Parathyroid adenoma (tissue), 2 donors: ENCODE measurements at regions not wholly inside any gene's neighbourhood (a gene's known extent, or its start where the extent isn't known, plus 50 kb on each side); places are given as distances from the start of the nearest gene placed in this dataset.

Experiments used
- H2AFZ ChIP-seq: fragments of 300-600 bp; sonication (generic); one replicate; pipeline ENCODE4 v1.7.0; 2017; ENCODE audit warnings: antibody characterized with exemption, mild to moderate bottlenecking
- H3K27ac ChIP-seq: fragments of 300-600 bp; sonication (generic); one replicate; pipeline ENCODE4 v1.7.0; 2017
- H3K27me3 ChIP-seq: fragments of 300-600 bp; sonication (generic); one replicate; pipeline ENCODE4 v1.7.0; 2017; ENCODE audit warnings: low read length; ENCODE audit not compliant: control insufficient read depth, insufficient read depth
- H3K36me3 ChIP-seq: fragments of 300-600 bp; sonication (generic); one replicate; pipeline ENCODE4 v1.7.0; 2017; ENCODE audit warnings: low read length; ENCODE audit not compliant: control insufficient read depth, insufficient read depth
- H3K4me1 ChIP-seq: fragments of 300-600 bp; sonication (generic); one replicate; pipeline ENCODE4 v1.7.0; 2017; ENCODE audit warnings: control low read depth
- H3K4me2 ChIP-seq: fragments of 300-600 bp; sonication (generic); one replicate; pipeline ENCODE4 v1.7.0; 2017; ENCODE audit warnings: low read length
- H3K4me3 ChIP-seq: fragments of 300-600 bp; sonication (generic); one replicate; pipeline ENCODE4 v1.7.0; 2017; ENCODE audit warnings: low read depth, low read length
- H3K79me2 ChIP-seq: fragments of 300-600 bp; sonication (generic); one replicate; pipeline ENCODE4 v1.7.0; 2017; ENCODE audit warnings: control low read depth
- H3K9ac ChIP-seq: fragments of 300-600 bp; sonication (generic); one replicate; pipeline ENCODE4 v1.7.0; 2017; ENCODE audit warnings: mild to moderate bottlenecking
- H3K9me3 ChIP-seq: fragments of 300-600 bp; sonication (generic); one replicate; pipeline ENCODE4 v1.7.0; 2017; ENCODE audit warnings: low read length; ENCODE audit not compliant: control insufficient read depth
- CTCF ChIP-seq: fragments of 300-600 bp; sonication (generic); IDR thresholded peaks from one replicate; pipeline ENCODE4 v1.7.0; 2017; ENCODE audit warnings: antibody characterized with exemption, mild to moderate bottlenecking
- donor health status: primary hyperparathyroidism.

DNA sequence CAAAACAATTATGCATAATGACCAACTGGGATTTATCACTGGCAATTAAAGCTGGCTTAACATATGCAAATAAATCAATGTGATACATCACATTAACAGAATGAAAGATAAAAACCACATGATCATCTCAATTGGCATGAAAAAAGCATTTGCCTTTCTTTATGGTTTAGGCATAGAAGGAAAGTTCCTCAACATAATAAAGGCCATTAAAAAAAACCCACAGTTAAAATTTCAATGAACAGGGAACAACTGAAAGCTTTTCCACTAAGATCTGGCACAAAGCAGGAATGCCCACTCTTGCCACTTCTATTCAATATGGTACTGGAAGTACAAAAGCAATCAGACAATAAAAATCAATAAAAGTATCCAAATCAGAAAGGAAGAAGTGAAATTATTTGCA, 151.2 kb upstream of the CD180 start:
- Histone ChIP-seq H2AFZ (no peak overlapping the region), H3K9ac (no peak overlapping the region), H3K27me3 (no peaks in the 10 kb centered on the region), H3K4me2 (no peak overlapping the region), H3K79me2 (peaks cover 7% of the 10 kb centered on the region), H3K4me1 (peaks cover 5% of the 10 kb centered on the region), H3K9me3 (no peaks in the 10 kb centered on the region), H3K27ac (no peak overlapping the region), H3K4me3 (no peak overlapping the region), H3K36me3 (no peaks in the 10 kb centered on the region)
- no peak for TF ChIP-seq CTCF

- Histone ChIP-seq H3K36me3 (no peaks in the 10 kb centered on the region), H3K4me3 (no peak overlapping the region), H3K9ac (no peak overlapping the region), H2AFZ (no peak overlapping the region), H3K79me2 (peaks cover 7% of the 10 kb centered on the region), H3K4me1 (no peaks in the 10 kb centered on the region), H3K27me3 (no peaks in the 10 kb centered on the region), H3K27ac (no peak overlapping the region), H3K4me2 (no peak overlapping the region), H3K9me3 (no peaks in the 10 kb centered on the region)
- no peak for TF ChIP-seq CTCF
Measured at GRCh38 chr5:67346611-67347010, 150.0 kb upstream of the CD180 start.

- Histone ChIP-seq H3K27me3 (no peaks in the 10 kb centered on the region), H3K36me3 (no peaks in the 10 kb centered on the region), H2AFZ (no peak overlapping the region), H3K27ac (no peak overlapping the region), H3K4me3 (no peak overlapping the region), H3K79me2 (peaks cover 7% of the 10 kb centered on the region), H3K9ac (no peak overlapping the region), H3K9me3 (no peaks in the 10 kb centered on the region), H3K4me2 (no peak overlapping the region), H3K4me1 (no peaks in the 10 kb centered on the region)
- TF ChIP-seq CTCF, result no peak
Measured at GRCh38 chr5:67344870-67345269, 148.3 kb upstream of the CD180 start.

DNA sequence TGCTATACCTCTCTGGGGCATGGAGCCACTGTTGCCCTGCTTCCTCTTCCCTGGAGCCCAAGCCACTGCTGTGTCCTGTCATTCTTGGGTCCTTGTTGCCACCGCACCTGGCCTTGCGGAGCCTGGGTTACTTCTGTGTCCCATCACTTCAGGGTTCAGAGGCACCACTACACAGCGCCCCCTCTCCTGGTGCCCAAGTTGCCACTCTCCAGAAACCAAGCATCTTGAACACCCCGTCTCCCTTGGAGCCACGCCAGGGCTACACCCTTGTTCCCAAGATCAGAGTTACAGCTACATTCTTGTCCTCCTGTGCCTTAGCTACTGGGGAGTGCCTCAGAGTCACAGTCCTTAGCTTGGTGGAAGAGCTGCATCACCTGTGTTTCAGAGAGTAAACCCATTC, 147.2 kb upstream of the CD180 start:
- H3K27me3 ChIP-seq, result no peaks in the 10 kb centered on the region
- H3K36me3 ChIP-seq, result no peaks in the 10 kb centered on the region
- TF ChIP-seq CTCF, result no peak
- H3K4me2 ChIP-seq, result no peak overlapping the region
- peaks cover 7% of the 10 kb centered on the region for H3K79me2 ChIP-seq
- H3K9me3 ChIP-seq, result no peaks in the 10 kb centered on the region
- no peak overlapping the region for H2AFZ ChIP-seq
- no peaks in the 10 kb centered on the region for H3K4me1 ChIP-seq
- no peak overlapping the region for H3K9ac ChIP-seq
- no peak overlapping the region for H3K4me3 ChIP-seq
- no peak overlapping the region for H3K27ac ChIP-seq

GRCh38 chr5:67341478-67341877, 144.9 kb upstream of the CD180 start:
- peaks cover 7% of the 10 kb centered on the region for H3K79me2 ChIP-seq
- H3K4me2 ChIP-seq, result no peak overlapping the region
- no peaks in the 10 kb centered on the region for H3K36me3 ChIP-seq
- H3K9ac ChIP-seq, result no peak overlapping the region
- no peak overlapping the region for H3K4me3 ChIP-seq
- no peak overlapping the region for H3K27ac ChIP-seq
- H2AFZ ChIP-seq, result no peak overlapping the region
- H3K9me3 ChIP-seq, result no peaks in the 10 kb centered on the region
- H3K27me3 ChIP-seq, result no peaks in the 10 kb centered on the region
- H3K4me1 ChIP-seq, result no peaks in the 10 kb centered on the region
- no peak for TF ChIP-seq CTCF
